HCT116 (cell line): ENCODE measurements at regions not wholly inside any gene's neighbourhood (a gene's known extent, or its start where the extent isn't known, plus 50 kb on each side); places are given as distances from the start of the nearest gene placed in this dataset.

Experiments
- CTCF ChIP-seq, 3 experiments: fragments of 200-600 bp in 1 of 3; sonication (generic) in 1 of 3; IDR thresholded peaks in 2 of 3; conservative IDR thresholded peaks in 1 of 3; 2 replicates each; pipeline ENCODE4 v1.5.1; 2012 to 2017; ENCODE audit warnings: low read depth in 2 of 3, low read length in 2 of 3, antibody characterized with exemption in 1 of 3, borderline replicate concordance in 1 of 3, control low read depth in 1 of 3, mild to moderate bottlenecking in 1 of 3, mixed read lengths in 1 of 3, mixed run types in 1 of 3, moderate library complexity in 1 of 3; ENCODE audit not compliant: insufficient read depth in 1 of 3
- EZH2 ChIP-seq: fragments of 200-600 bp; sonication (generic); IDR thresholded peaks from 2 replicates; pipeline ENCODE4 v1.6.1; 2017; ENCODE audit warnings: antibody characterized with exemption, mixed run types
- EZH2phosphoT487 ChIP-seq: fragments of 200-600 bp; IDR thresholded peaks from 2 replicates; pipeline ENCODE4 v1.6.1; 2018; ENCODE audit warnings: antibody characterized with exemption, borderline replicate concordance
- POLR2A ChIP-seq: IDR thresholded peaks from 2 replicates; pipeline ENCODE4 v1.7.0; 2011; ENCODE audit warnings: borderline replicate concordance; ENCODE audit not compliant: insufficient read depth, insufficient read length; ENCODE audit errors: extremely low read depth
- POLR2AphosphoS5 ChIP-seq: IDR thresholded peaks from 2 replicates; pipeline ENCODE4 v1.6.1; 2011; ENCODE audit warnings: mild to moderate bottlenecking, low read depth, low read length, moderate library complexity
- RAD21 ChIP-seq: IDR thresholded peaks from 2 replicates; pipeline ENCODE4 v1.6.1; 2012; ENCODE audit warnings: low read depth, mild to moderate bottlenecking
- SP1 ChIP-seq: IDR thresholded peaks from 2 replicates; pipeline ENCODE4 v1.6.1; 2012; ENCODE audit warnings: low read depth
- ZFX ChIP-seq: fragments of 450-650 bp; IDR thresholded peaks from 2 replicates; pipeline ENCODE4 v1.6.1; 2017

- TF ChIP-seq POLR2AphosphoS5 (no peak), SP1 (no peak), RAD21 (no peak), CTCF (IDR thresholded peaks at IDR 0.05 in 2 of 3, conservative IDR thresholded peaks at IDR 0.05 in 1 of 3; ENCODE audit: borderline replicate concordance in 1 of 3, insufficient read depth in 1 of 3, low read depth in 2 of 3, low read length in 2 of 3) (no peak), POLR2A (no peak), EZH2phosphoT487 (no peak), EZH2 (no peak), ZFX (no peak)
Observed at GRCh38 chr1:8091691-8092090, 65.6 kb upstream of the ERRFI1 start.
